ENCODE measurements at regions not wholly inside any gene's neighbourhood (a gene's known extent, or its start where the extent isn't known, plus 50 kb on each side); places are given as distances from the start of the nearest gene placed in this dataset.

- no TSS peak for BruUV-seq (replicated peaks)
- intact Hi-C loops (cut with micrococcal nuclease; ENCODE audit: unreplicated experiment): no loop called here
- DNase-seq (ENCODE audit: low read depth, low spot score) (no peak), ATAC-seq (no peak)
- POLR2A ChIA-PET: no interaction called here
- CTCF ChIA-PET: no interaction called here
- no peaks in the 10 kb centered on the region for H3K4me1 ChIP-seq (ENCODE audit: control insufficient read depth, insufficient read depth, low read length)
- in situ Hi-C loops (cut with HindIII; ENCODE audit: low pct_unique_long_range_greater_than_20kb, low sequenced_read_pairs): no loop called here
- H3K27ac ChIP-seq (ENCODE audit: low read length): no peak overlapping the region
- TF ChIP-seq POLR2AphosphoS5 (IDR thresholded peaks at IDR 0.05; ENCODE audit: low read depth, low read length): no peak
- no peak for TF ChIP-seq TCF7L2 (IDR thresholded peaks at IDR 0.05; ENCODE audit: low read depth, low read length)
- TF ChIP-seq REST (IDR thresholded peaks at IDR 0.05; ENCODE audit: insufficient read depth in 1 of 2, low read depth in 2 of 2, low read length in 1 of 2): no peak
- TF ChIP-seq CTCF (IDR thresholded peaks at IDR 0.05): no peak
- no peak for TF ChIP-seq SIN3A (IDR thresholded peaks at IDR 0.05; ENCODE audit: borderline replicate concordance, insufficient read depth, low read depth, low read length)
- H3K9me3 ChIP-seq (ENCODE audit: control insufficient read depth, insufficient read depth, low read depth, low read length): no peaks in the 10 kb centered on the region
- H3K4me3 ChIP-seq (ENCODE audit: low read depth in 2 of 2, low read length in 2 of 2): no peak overlapping the region
- H3K36me3 ChIP-seq (ENCODE audit: control insufficient read depth, insufficient read depth, low read length): no peaks in the 10 kb centered on the region
- H3K27me3 ChIP-seq (ENCODE audit: control insufficient read depth, insufficient read depth, low read length): no peaks in the 10 kb centered on the region
Measured at GRCh38 chr20:43820731-43821330, 93.8 kb upstream of the TOX2 start.

GRCh38 chr20:43812216-43812615 is 85.4 kb upstream of the GTSF1L start:
- DNase-seq (ENCODE audit: low read depth, low spot score): no peak
- TF ChIP-seq REST (IDR thresholded peaks at IDR 0.05; ENCODE audit: insufficient read depth in 1 of 2, low read depth in 2 of 2, low read length in 1 of 2): no peak
- no peak for TF ChIP-seq POLR2AphosphoS5 (IDR thresholded peaks at IDR 0.05; ENCODE audit: low read depth, low read length)
- no peak for TF ChIP-seq TCF7L2 (IDR thresholded peaks at IDR 0.05; ENCODE audit: low read depth, low read length)
- no peak for TF ChIP-seq CTCF (IDR thresholded peaks at IDR 0.05)
- TF ChIP-seq SIN3A (IDR thresholded peaks at IDR 0.05; ENCODE audit: borderline replicate concordance, insufficient read depth, low read depth, low read length): no peak
- BruUV-seq (replicated peaks): no TSS peak
- POLR2A ChIA-PET: no interaction called here
- in situ Hi-C loops (cut with HindIII; ENCODE audit: low pct_unique_long_range_greater_than_20kb, low sequenced_read_pairs) (no loop called here), intact Hi-C loops (cut with micrococcal nuclease; ENCODE audit: unreplicated experiment) (no loop called here)
- Histone ChIP-seq H3K4me3 (ENCODE audit: low read depth in 2 of 2, low read length in 2 of 2) (no peak overlapping the region), H3K27ac (ENCODE audit: low read length) (no peak overlapping the region), H3K4me1 (ENCODE audit: control insufficient read depth, insufficient read depth, low read length) (no peaks in the 10 kb centered on the region), H3K27me3 (ENCODE audit: control insufficient read depth, insufficient read depth, low read length) (no peaks in the 10 kb centered on the region), H3K9me3 (ENCODE audit: control insufficient read depth, insufficient read depth, low read depth, low read length) (peaks cover 8% of the 10 kb centered on the region), H3K36me3 (ENCODE audit: control insufficient read depth, insufficient read depth, low read length) (no peaks in the 10 kb centered on the region)
- CTCF ChIA-PET: no interaction called here
- ATAC-seq: no peak

All from Panc1 (cell line).